Hepatocyte (in vitro differentiated cells): ENCODE measurements at regions not wholly inside any gene's neighbourhood (a gene's known extent, or its start where the extent isn't known, plus 50 kb on each side); places are given as distances from the start of the nearest gene placed in this dataset.

ENCODE experiments used
- CTCF ChIP-seq: fragments of 200-600 bp; sonication (generic); IDR thresholded peaks from 2 replicates; pipeline ENCODE4 v1.5.1; 2016; ENCODE audit warnings: antibody characterized with exemption, mild to moderate bottlenecking; ENCODE audit not compliant: poor library complexity
- EZH2 ChIP-seq: fragments of 200-600 bp; sonication (generic); IDR thresholded peaks from 2 replicates; pipeline ENCODE4 v1.6.1; 2016; ENCODE audit warnings: antibody characterized with exemption, mild to moderate bottlenecking, borderline replicate concordance

DNA sequence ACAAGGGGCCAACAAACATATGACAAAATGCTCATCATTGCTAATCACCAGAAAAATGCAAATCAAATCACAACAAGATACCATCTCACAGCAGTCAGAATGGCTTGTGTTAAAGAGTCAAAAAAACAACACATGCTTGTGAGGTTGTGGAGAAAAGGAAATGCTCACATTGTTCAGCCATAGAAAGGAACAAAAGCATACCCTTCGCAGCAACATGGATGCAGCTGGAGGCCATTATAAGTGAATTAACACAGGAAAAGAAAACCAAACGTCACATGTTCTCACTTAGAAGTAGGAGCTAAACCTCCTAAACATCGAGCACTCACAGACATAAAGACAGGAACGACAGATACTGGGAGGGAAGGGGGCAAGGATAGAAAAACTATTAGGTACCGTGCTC, 678.4 kb upstream of the GRM7 start:
- TF ChIP-seq CTCF: no peak
- no peak for TF ChIP-seq EZH2
